H9 (cell line): ENCODE measurements at regions not wholly inside any gene's neighbourhood (a gene's known extent, or its start where the extent isn't known, plus 50 kb on each side); places are given as distances from the start of the nearest gene placed in this dataset.

Experiments used
- DNase-seq: peaks from one replicate; pipeline ENCODE4 v3.0.0-alpha.2; 2017
- H2AFZ ChIP-seq: one replicate; pipeline ENCODE4 v1.6.1; 2013; ENCODE audit warnings: mild to moderate bottlenecking, low read length, control low read depth, moderate library complexity
- H2AK5ac ChIP-seq: 2 replicates; pipeline ENCODE4 v1.6.1; 2013; ENCODE audit warnings: low read length, control low read depth, mixed read lengths; ENCODE audit not compliant: insufficient read length
- H2BK120ac ChIP-seq: one replicate; pipeline ENCODE4 v1.6.1; 2013; ENCODE audit warnings: low read depth, mild to moderate bottlenecking, low read length, control low read depth, inconsistent platforms; ENCODE audit not compliant: poor library complexity, severe bottlenecking
- H2BK12ac ChIP-seq: 2 replicates; pipeline ENCODE4 v1.6.1; 2013; ENCODE audit warnings: low read length, control low read depth, mixed read lengths, low read depth; ENCODE audit not compliant: insufficient read length
- H2BK15ac ChIP-seq: 2 replicates; pipeline ENCODE4 v1.6.1; 2013; ENCODE audit warnings: low read depth, low read length, control low read depth
- H2BK20ac ChIP-seq: one replicate; pipeline ENCODE4 v1.6.1; 2013; ENCODE audit warnings: low read depth, mild to moderate bottlenecking, low read length, control low read depth, inconsistent platforms; ENCODE audit not compliant: poor library complexity, severe bottlenecking
- H2BK5ac ChIP-seq: 2 replicates; pipeline ENCODE4 v1.6.1; 2013; ENCODE audit warnings: low read length, control low read depth, mixed read lengths; ENCODE audit not compliant: insufficient read length
- H3K14ac ChIP-seq: 2 replicates; pipeline ENCODE4 v1.6.1; 2013; ENCODE audit warnings: low read length, control low read depth; ENCODE audit not compliant: insufficient read depth
- H3K18ac ChIP-seq: 2 replicates; pipeline ENCODE4 v1.6.1; 2013; ENCODE audit warnings: low read depth, mild to moderate bottlenecking, mixed read lengths, low read length, control low read depth; ENCODE audit not compliant: insufficient read length
- H3K23ac ChIP-seq: 2 replicates; pipeline ENCODE4 v1.6.1; 2013; ENCODE audit warnings: low read length, control low read depth, mixed read lengths, low read depth; ENCODE audit not compliant: insufficient read length
- H3K23me2 ChIP-seq: 2 replicates; pipeline ENCODE4 v1.6.1; 2013; ENCODE audit warnings: low read depth, mild to moderate bottlenecking, mixed read lengths, low read length, control low read depth; ENCODE audit not compliant: insufficient read length, poor library complexity, severe bottlenecking
- H3K27ac ChIP-seq: 2 replicates; pipeline ENCODE4 v1.5.1; 2013; ENCODE audit warnings: low read length, control low read depth, mixed read lengths, low read depth; ENCODE audit not compliant: insufficient read length
- H3K27me3 ChIP-seq: 2 replicates; pipeline ENCODE4 v1.6.1; 2013; ENCODE audit warnings: low read length, control low read depth, inconsistent platforms; ENCODE audit not compliant: insufficient read depth
- H3K4ac ChIP-seq: 2 replicates; pipeline ENCODE4 v1.6.1; 2013; ENCODE audit warnings: low read depth, mild to moderate bottlenecking, control low read depth, inconsistent platforms, low read length, moderate library complexity
- H3K4me1 ChIP-seq: 2 replicates; pipeline ENCODE4 v1.6.1; 2013; ENCODE audit warnings: low read length, control low read depth, inconsistent platforms; ENCODE audit not compliant: insufficient read depth
- H3K4me2 ChIP-seq: 2 replicates; pipeline ENCODE4 v1.6.1; 2013; ENCODE audit warnings: low read length, control low read depth, mixed read lengths; ENCODE audit not compliant: insufficient read length, insufficient read depth
- H3K56ac ChIP-seq: 2 replicates; pipeline ENCODE4 v1.6.1; 2013; ENCODE audit warnings: low read depth, mild to moderate bottlenecking, mixed read lengths, low read length, control low read depth; ENCODE audit not compliant: insufficient read length
- H3K79me1 ChIP-seq: 2 replicates; pipeline ENCODE4 v1.6.1; 2013; ENCODE audit warnings: low read depth, mild to moderate bottlenecking, moderate library complexity, low read length, control low read depth, inconsistent platforms; ENCODE audit not compliant: insufficient read depth, poor library complexity, severe bottlenecking
- H3K79me2 ChIP-seq: 2 replicates; pipeline ENCODE4 v1.6.1; 2013; ENCODE audit warnings: low read length, control low read depth, inconsistent platforms; ENCODE audit not compliant: insufficient read depth
- H3K9ac ChIP-seq: 2 replicates; pipeline ENCODE4 v1.6.1; 2013; ENCODE audit warnings: low read length, control low read depth, mixed read lengths; ENCODE audit not compliant: insufficient read length; ENCODE audit errors: extremely low read depth
- H3K9me3 ChIP-seq: one replicate; pipeline ENCODE4 v1.6.1; 2013; ENCODE audit warnings: low read depth, low read length, inconsistent platforms; ENCODE audit not compliant: control insufficient read depth
- H3T11ph ChIP-seq: one replicate; pipeline ENCODE4 v1.6.1; 2013; ENCODE audit warnings: mild to moderate bottlenecking, low read length, control low read depth, inconsistent platforms
- H4K20me1 ChIP-seq: one replicate; pipeline ENCODE4 v1.6.1; 2013; ENCODE audit not compliant: control insufficient read depth, insufficient read length, insufficient read depth
- H4K5ac ChIP-seq: 2 replicates; pipeline ENCODE4 v1.6.1; 2013; ENCODE audit warnings: low read depth, mild to moderate bottlenecking, mixed read lengths, low read length, control low read depth; ENCODE audit not compliant: insufficient read length
- H4K8ac ChIP-seq: replicated peaks from 2 replicates; pipeline ENCODE4 v1.6.1; 2013; ENCODE audit warnings: low read length, control low read depth, mixed read lengths, low read depth; ENCODE audit not compliant: insufficient read length
- H4K91ac ChIP-seq: 2 replicates; pipeline ENCODE4 v1.6.1; 2013; ENCODE audit warnings: low read depth, mild to moderate bottlenecking, moderate library complexity, mixed read lengths, low read length, control low read depth; ENCODE audit not compliant: insufficient read length
- H3K27ac Mint-ChIP-seq, 3 experiments: 2 replicates in 2 of 3; 3 replicates in 1 of 3; pipeline ENCODE4 v1.8.0; 2020 to 2021; ENCODE audit warnings: mixed read lengths in 3 of 3, mild to moderate bottlenecking in 1 of 3, moderate library complexity in 1 of 3
- H3K27me3 Mint-ChIP-seq: 2 replicates; pipeline ENCODE4 v1.8.0; 2021; ENCODE audit warnings: low read depth, mild to moderate bottlenecking, moderate library complexity, mixed read lengths
- H3K36me3 Mint-ChIP-seq, 3 experiments: 2 replicates in 2 of 3; 3 replicates in 1 of 3; pipeline ENCODE4 v1.8.0; 2020 to 2021; ENCODE audit warnings: low read depth in 3 of 3, mixed read lengths in 3 of 3; ENCODE audit not compliant: insufficient read depth in 1 of 3
- H3K4me1 Mint-ChIP-seq, 2 experiments: 2 replicates each; pipeline ENCODE4 v1.8.0; 2020; ENCODE audit warnings: mixed read lengths in 2 of 2
- H3K4me3 Mint-ChIP-seq, 2 experiments: 2 replicates in 1 of 2; 3 replicates in 1 of 2; pipeline ENCODE4 v1.8.0; 2020 to 2021; ENCODE audit warnings: mild to moderate bottlenecking in 2 of 2, mixed read lengths in 2 of 2, moderate library complexity in 1 of 2
- H3K9me3 Mint-ChIP-seq, 2 experiments: 2 replicates in 1 of 2; 3 replicates in 1 of 2; pipeline ENCODE4 v1.8.0; 2020; ENCODE audit warnings: mild to moderate bottlenecking in 2 of 2, mixed read lengths in 2 of 2, moderate library complexity in 1 of 2
- CTCF ChIP-seq: fragments of 200-600 bp; sonication (generic); conservative IDR thresholded peaks from 3 replicates; pipeline ENCODE4 v1.8.0; 2021; ENCODE audit warnings: antibody characterized with exemption, mild to moderate bottlenecking
- WGBS: extraction: QIAGEN DNeasy Blood & Tissue Kit; methylation state at CpG from one replicate; pipeline ENCODE4 v1.1.7; 2013; ENCODE audit warnings: missing lambda C conversion rate, low lambda C conversion rate, mixed read lengths; ENCODE audit not compliant: insufficient read length; ENCODE audit errors: extremely low coverage; 5-methylcytosine and 5-hydroxymethylcytosine counted together

- no CpG with 5 or more reads among the region's 7 CpGs for WGBS
- no peak for TF ChIP-seq CTCF
These were observed 193.3 kb downstream of the NPHP4 start for GRCh38 chr1:5798904-5799303.

More at GRCh38 chr1:5798904-5799303, 193.3 kb downstream of the NPHP4 start:
- H3K18ac ChIP-seq, result no peak overlapping the region
- peaks cover 6 to 20% of the 10 kb centered on the region in 2 experiments; a peak in 3 of 5 replicates for H3K9me3 Mint-ChIP-seq
- H3K23me2 ChIP-seq, result no peaks in the 10 kb centered on the region
- H3K36me3 Mint-ChIP-seq, result peaks cover 0 to 4% (median 3%) of the 10 kb centered on the region in 3 experiments; a peak in 5 of 7 replicates
- no peak overlapping the region for H2BK5ac ChIP-seq
- H3K4me2 ChIP-seq, result no peak overlapping the region
- no peaks in the 10 kb centered on the region for H4K20me1 ChIP-seq
- H2BK120ac ChIP-seq, result no peak overlapping the region
- H2BK20ac ChIP-seq, result no peak overlapping the region
- H3K4me1 ChIP-seq, result no peaks in the 10 kb centered on the region
- H3K27me3 Mint-ChIP-seq, result peaks cover 4% of the 10 kb centered on the region; the same call in 1 of the 2 replicates
- H4K91ac ChIP-seq, result no peak overlapping the region
- H3K79me1 ChIP-seq, result no peaks in the 10 kb centered on the region
- H4K8ac ChIP-seq, result no peak overlapping the region
- H3K9ac ChIP-seq, result no peak overlapping the region
- H3K27me3 ChIP-seq, result no peaks in the 10 kb centered on the region
- no peak overlapping the region for H3K4me3 Mint-ChIP-seq
- H3T11ph ChIP-seq, result no peak overlapping the region
- H3K4me1 Mint-ChIP-seq, result peaks cover 5 to 12% of the 10 kb centered on the region in 2 experiments; a peak in 3 of 4 replicates
- H3K27ac ChIP-seq, result no peak overlapping the region
- no peak overlapping the region for H3K14ac ChIP-seq
- no peak overlapping the region for H2BK15ac ChIP-seq
- no peak overlapping the region for H3K27ac Mint-ChIP-seq
- H2AK5ac ChIP-seq, result no peak overlapping the region
- no peak overlapping the region for H2BK12ac ChIP-seq
- no peak overlapping the region for H3K4ac ChIP-seq
- H3K23ac ChIP-seq, result no peak overlapping the region
- no peak overlapping the region for H4K5ac ChIP-seq
- H3K56ac ChIP-seq, result no peak overlapping the region
- no peaks in the 10 kb centered on the region for H3K9me3 ChIP-seq
- DNase-seq, result no peak
- no peaks in the 10 kb centered on the region for H3K79me2 ChIP-seq
- no peak overlapping the region for H2AFZ ChIP-seq
